ENCODE measurements at regions not wholly inside any gene's neighbourhood (a gene's known extent, or its start where the extent isn't known, plus 50 kb on each side); places are given as distances from the start of the nearest gene placed in this dataset.

DNA sequence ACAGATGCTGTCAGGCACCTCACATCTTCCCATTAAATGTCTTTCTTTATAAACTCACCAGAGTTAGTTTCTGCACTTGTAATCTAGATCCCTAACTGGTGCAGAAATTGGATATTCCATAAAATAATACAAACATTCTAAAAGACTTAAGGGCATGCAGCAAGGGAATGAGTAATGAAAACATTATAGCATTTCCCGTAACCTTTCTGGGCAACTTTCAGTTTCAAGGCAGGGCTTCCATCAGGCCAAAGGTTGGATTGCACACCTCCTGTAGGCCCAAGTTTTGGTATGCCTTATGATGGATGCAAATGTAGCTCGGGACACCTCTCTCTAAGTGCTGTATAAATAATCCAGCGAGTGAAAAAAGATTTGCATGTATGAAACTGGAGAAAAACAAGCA, 129.9 kb upstream of the LYZL2 start:
- TF ChIP-seq POLR2A (IDR thresholded peaks at IDR 0.05), result no peak
- TF ChIP-seq CTCF (IDR thresholded peaks at IDR 0.05), result no peak

All from lower leg skin (tissue), 3 donors.